Prostate gland (tissue), 2 donors: ENCODE measurements at regions not wholly inside any gene's neighbourhood (a gene's known extent, or its start where the extent isn't known, plus 50 kb on each side); places are given as distances from the start of the nearest gene placed in this dataset.

Source experiments
- DNase-seq: peaks from one replicate; pipeline ENCODE4 v3.0.0-alpha.2; 2019; ENCODE audit warnings: low spot score
- H3K27ac ChIP-seq, 2 donors: fragments of 200-600 bp; sonication (generic); 2 replicates each; pipeline ENCODE4 v1.5.1; 2017 to 2019
- H3K27me3 ChIP-seq: fragments of 200-600 bp; sonication (generic); replicated peaks from 2 replicates; pipeline ENCODE4 v1.5.1; 2019; ENCODE audit not compliant: insufficient read depth
- H3K36me3 ChIP-seq, 2 donors: fragments of 200-600 bp; sonication (generic); 1 replicate in 1 of 2; 2 replicates in 1 of 2; pipeline versions ENCODE4 v1.5.1 to v1.8.1; 2017 to 2019
- H3K4me1 ChIP-seq: fragments of 200-600 bp; sonication (generic); replicated peaks from 2 replicates; pipeline ENCODE4 v1.5.1; 2019
- H3K4me3 ChIP-seq, 2 donors: fragments of 200-600 bp; sonication (generic); 2 replicates each; pipeline ENCODE4 v1.5.1; 2017 to 2019
- H3K9me3 ChIP-seq: fragments of 200-600 bp; sonication (generic); 2 replicates; pipeline ENCODE4 v1.5.1; 2017
- POLR2A ChIP-seq: fragments of 450-650 bp; IDR thresholded peaks from one replicate; pipeline ENCODE4 v1.6.1; 2016; ENCODE audit warnings: antibody characterized with exemption, mild to moderate bottlenecking
- POLR2AphosphoS5 ChIP-seq: sonication (generic); formaldehyde crosslinking; IDR thresholded peaks from one replicate; pipeline ENCODE4 v1.6.1; 2017; ENCODE audit warnings: antibody characterized with exemption
- WGBS: methylation state at CpG from one replicate; pipeline ENCODE4 v1.1.5; 2018; 5-methylcytosine and 5-hydroxymethylcytosine counted together
- intact Hi-C: fragments of 100-400 bp; cut with DNase I; formaldehyde crosslinking; loops from one replicate; pipeline ENCODE4 v1.14.2; 2022
- TF ChIP-seq, protein P1 (sequence below), 4 experiments: fragments of 200-600 bp in 2 of 4; fragments of 450-650 bp in 2 of 4; sonication (generic) in 2 of 4; IDR thresholded peaks; 1 replicate in 3 of 4; 2 replicates in 1 of 4; pipeline ENCODE4 v1.5.1; 2016 to 2019; ENCODE audit warnings: antibody characterized with exemption in 4 of 4, mild to moderate bottlenecking in 2 of 4, moderate library complexity in 2 of 4

DNA sequence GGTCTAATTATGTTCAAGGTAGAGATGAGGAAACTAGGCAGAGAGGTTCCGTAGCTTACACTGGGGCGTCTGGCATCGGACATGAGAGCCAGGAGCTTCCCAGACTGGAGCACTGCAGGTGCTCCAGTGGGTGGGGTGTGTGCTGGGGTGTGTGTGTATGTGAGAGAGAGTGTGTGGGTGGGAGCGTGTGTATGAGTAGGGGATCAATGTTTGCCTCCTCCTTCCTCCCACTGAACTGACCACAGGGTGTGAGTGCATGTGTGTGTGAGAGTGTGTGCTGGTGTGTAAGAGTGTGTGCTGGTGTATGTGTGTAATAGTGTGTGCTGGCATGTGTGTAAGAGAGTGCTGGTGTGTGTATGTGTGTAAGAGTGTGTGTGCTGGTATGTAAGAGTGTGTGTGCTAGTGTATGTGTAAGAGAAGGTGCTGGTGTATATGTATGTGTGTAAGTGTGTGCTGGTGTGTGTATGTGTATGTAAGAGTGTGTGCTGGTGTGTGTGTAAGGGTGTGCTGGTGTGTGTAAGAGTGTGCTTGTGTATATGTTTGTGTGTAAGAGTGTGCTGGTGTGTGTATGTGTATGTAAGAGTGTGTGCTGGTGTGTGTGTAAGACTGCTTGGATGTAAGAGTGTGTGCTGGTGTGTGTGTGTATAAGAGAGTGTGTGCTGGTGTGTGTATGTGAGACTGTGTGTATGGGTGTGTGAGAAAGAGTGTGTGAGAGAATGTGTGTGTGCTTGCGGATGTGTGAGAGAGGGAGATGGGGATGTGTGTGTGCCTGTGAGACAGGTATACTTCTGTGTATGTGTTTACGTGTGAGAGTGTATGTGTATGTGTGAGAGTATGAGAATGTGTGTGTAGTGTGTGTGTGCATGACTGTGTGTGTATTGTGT lies 139.9 kb downstream of the MRM1 start:
- no peak for DNase-seq
- no peaks in the 10 kb centered on the region for H3K36me3 ChIP-seq
- no peak for TF ChIP-seq POLR2AphosphoS5
- no peak for TF ChIP-seq POLR2A
- TF ChIP-seq, protein P1, sequence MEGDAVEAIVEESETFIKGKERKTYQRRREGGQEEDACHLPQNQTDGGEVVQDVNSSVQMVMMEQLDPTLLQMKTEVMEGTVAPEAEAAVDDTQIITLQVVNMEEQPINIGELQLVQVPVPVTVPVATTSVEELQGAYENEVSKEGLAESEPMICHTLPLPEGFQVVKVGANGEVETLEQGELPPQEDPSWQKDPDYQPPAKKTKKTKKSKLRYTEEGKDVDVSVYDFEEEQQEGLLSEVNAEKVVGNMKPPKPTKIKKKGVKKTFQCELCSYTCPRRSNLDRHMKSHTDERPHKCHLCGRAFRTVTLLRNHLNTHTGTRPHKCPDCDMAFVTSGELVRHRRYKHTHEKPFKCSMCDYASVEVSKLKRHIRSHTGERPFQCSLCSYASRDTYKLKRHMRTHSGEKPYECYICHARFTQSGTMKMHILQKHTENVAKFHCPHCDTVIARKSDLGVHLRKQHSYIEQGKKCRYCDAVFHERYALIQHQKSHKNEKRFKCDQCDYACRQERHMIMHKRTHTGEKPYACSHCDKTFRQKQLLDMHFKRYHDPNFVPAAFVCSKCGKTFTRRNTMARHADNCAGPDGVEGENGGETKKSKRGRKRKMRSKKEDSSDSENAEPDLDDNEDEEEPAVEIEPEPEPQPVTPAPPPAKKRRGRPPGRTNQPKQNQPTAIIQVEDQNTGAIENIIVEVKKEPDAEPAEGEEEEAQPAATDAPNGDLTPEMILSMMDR (IDR thresholded peaks at IDR 0.05) = no peak
- H3K27me3 ChIP-seq = peaks cover 5% of the 10 kb centered on the region
- H3K27ac ChIP-seq = no peak overlapping the region
- H3K4me3 ChIP-seq = no peak overlapping the region
- no peaks in the 10 kb centered on the region for H3K9me3 ChIP-seq
- intact Hi-C loops = no loop called here
- H3K4me1 ChIP-seq = no peaks in the 10 kb centered on the region
- WGBS = 86% methylated on average over 6 of the region's 6 CpGs

DNA sequence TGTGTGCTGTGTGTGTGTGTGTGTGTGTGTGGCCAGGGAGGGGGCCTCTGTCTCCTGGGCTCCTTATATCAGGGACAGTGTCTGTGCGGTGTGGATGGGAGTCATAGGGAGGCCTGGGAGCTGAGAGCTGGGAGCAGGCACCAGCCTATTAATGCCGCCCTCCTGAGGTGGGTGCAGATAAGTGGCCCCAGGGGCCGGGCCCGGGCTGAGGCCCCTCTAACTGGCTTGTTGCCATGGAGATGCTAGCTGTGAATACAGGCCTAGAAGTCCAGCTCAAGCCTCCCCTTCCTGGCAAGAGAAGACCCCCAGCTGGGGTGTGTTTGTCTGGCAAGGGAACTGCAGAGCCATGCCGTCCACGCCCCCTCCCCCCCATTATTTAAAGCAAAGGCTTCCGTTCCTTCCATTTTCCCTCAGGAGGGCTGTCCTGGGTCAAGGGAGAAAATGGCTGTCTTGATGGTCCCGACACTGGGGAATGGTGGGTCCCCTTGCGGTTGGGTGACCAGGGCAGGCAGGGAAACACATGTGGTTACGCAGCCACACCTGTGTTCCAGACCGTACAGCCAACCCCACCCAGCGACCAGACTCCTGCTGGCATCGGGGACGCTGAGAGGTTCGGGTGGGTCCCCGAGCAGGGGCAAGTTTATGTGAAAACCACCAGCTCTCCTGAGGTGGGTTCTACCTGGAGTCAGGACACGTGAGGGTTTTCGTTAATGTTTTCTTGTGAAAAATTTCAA lies 141.1 kb downstream of the MRM1 start:
- DNase-seq = no peak
- WGBS = 47% methylated on average over 18 of the region's 18 CpGs
- Histone ChIP-seq H3K4me1 (no peaks in the 10 kb centered on the region), H3K36me3 (no peaks in the 10 kb centered on the region), H3K9me3 (no peaks in the 10 kb centered on the region), H3K27me3 (peaks cover 5% of the 10 kb centered on the region), H3K27ac (no peak overlapping the region), H3K4me3 (no peak overlapping the region)
- TF ChIP-seq POLR2AphosphoS5 (no peak), POLR2A (no peak)
- TF ChIP-seq, protein P1 (IDR thresholded peaks at IDR 0.05) = no peak
- intact Hi-C loops = no loop called here

DNA sequence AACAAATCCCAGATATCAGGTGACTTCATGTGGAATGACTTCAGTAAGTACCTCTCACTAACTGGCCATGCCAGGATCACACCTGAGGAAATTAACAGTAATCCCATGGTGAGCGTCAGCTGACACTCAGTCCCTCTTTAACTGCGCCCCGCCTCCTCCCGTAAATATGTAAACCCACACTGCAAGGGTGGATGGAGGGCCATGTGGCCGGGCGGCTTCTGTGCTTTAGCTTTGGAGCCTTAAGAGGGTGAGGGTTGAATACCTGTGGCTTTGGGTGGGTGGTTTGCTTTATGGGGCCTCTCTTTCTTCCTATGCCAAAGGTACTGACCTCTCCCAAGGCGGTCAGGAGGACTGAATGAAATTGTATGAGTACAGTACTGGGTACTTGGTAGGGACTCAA lies 141.7 kb downstream of the MRM1 start:
- 48% methylated on average over 7 of the region's 7 CpGs for WGBS
- no peak for DNase-seq

DNA sequence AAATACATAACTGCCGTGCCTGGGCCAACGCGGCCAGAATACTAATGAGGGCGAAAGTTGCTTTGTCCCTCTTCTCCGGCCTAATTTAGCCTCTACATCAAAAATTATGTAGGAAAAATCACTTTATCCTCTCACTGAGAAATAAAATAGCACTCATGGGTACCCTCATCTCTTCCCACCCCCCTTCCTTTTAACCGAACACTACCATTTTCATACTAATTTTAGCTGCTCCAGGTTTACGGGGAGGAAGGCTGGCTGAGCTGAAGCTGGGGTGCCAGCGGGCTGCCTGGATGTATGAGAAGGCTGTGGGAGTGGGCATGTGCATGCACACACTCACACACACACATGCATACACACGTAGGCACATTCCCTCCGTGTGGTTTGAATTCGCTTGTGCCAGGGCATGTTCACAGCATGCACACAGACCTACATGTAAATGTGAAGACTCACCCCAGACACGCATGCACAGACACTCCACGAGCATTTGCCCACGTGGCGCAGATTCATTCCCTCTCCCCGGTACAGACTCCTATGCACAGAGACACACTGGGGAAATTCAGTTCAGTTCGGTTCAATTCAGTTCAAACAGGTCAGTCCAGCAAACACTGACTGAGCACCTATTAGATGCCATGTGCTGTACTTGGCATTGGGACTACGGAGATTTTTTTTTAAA lies 145.1 kb downstream of the MRM1 start:
- Histone ChIP-seq H3K4me3 (no peak overlapping the region), H3K27me3 (peaks cover 8% of the 10 kb centered on the region), H3K36me3 (no peaks in the 10 kb centered on the region), H3K4me1 (no peaks in the 10 kb centered on the region), H3K9me3 (no peaks in the 10 kb centered on the region), H3K27ac (no peak overlapping the region)
- TF ChIP-seq, protein P1 (IDR thresholded peaks at IDR 0.05) = no peak
- no peak for TF ChIP-seq POLR2AphosphoS5
- TF ChIP-seq POLR2A = no peak
- intact Hi-C loops = no loop called here
- DNase-seq = no peak
- 82% methylated on average over 18 of the region's 18 CpGs for WGBS

More for the DNA sequence above, 141.7 kb downstream of the MRM1 start:
- TF ChIP-seq POLR2AphosphoS5 (no peak), POLR2A (no peak)
- TF ChIP-seq, protein P1 (IDR thresholded peaks at IDR 0.05) = no peak
- intact Hi-C loops = no loop called here
- no peak overlapping the region for H3K4me3 ChIP-seq
- H3K9me3 ChIP-seq = no peaks in the 10 kb centered on the region
- H3K36me3 ChIP-seq = no peaks in the 10 kb centered on the region
- no peaks in the 10 kb centered on the region for H3K4me1 ChIP-seq
- H3K27ac ChIP-seq = no peak overlapping the region
- peaks cover 5% of the 10 kb centered on the region for H3K27me3 ChIP-seq
